HG03442 (cell line): ENCODE measurements at regions not wholly inside any gene's neighbourhood (a gene's known extent, or its start where the extent isn't known, plus 50 kb on each side); places are given as distances from the start of the nearest gene placed in this dataset.
"Not testable (repeated sequence)": the region's sequence is repeated elsewhere in the genome, so short reads cannot be mapped to it uniquely, and the experiment has no call there.

Experiments used
- ATAC-seq: cut with Tn5 transposase; IDR thresholded peaks from one replicate; pipeline ENCODE4 v1.9.1; 2021; ENCODE audit warnings: mild to moderate bottlenecking, moderate library complexity; ENCODE audit not compliant: unreplicated experiment

GRCh38 chr14:84074626-84075025 lies 1455.3 kb upstream of the FLRT2 start:
- ATAC-seq: no peak

- ATAC-seq: no peak
Observed at GRCh38 chr14:84080944-84081343, 1449.0 kb upstream of the FLRT2 start.

GRCh38 chr14:84084056-84084630 lies 1445.8 kb upstream of the FLRT2 start:
- no peak for ATAC-seq

DNA sequence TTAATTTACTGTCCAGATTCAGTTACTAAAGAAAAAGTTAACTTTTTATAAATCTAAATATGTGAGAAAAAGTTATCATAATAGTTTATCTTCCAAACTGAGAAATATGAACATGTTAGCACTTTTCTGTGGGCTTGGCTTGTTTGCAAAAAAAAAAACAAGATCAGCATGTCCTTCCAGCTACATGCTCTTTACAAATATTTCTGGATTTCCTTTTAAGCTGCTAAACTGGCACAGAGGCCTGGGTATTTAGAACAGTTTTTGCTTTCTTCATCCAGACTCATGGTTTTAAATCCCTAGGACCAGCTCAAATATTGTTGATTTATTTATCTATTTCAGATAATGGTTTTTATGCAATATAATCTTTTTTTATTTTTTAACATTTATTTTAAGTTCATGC lies 1444.5 kb upstream of the FLRT2 start:
- no peak for ATAC-seq

GRCh38 chr14:84086714-84087113 lies 1443.2 kb upstream of the FLRT2 start:
- ATAC-seq: no peak

GRCh38 chr14:84087986-84088531 lies 1441.9 kb upstream of the FLRT2 start:
- no peak for ATAC-seq

GRCh38 chr14:84090837-84091236 lies 1439.1 kb upstream of the FLRT2 start:
- no peak for ATAC-seq

DNA sequence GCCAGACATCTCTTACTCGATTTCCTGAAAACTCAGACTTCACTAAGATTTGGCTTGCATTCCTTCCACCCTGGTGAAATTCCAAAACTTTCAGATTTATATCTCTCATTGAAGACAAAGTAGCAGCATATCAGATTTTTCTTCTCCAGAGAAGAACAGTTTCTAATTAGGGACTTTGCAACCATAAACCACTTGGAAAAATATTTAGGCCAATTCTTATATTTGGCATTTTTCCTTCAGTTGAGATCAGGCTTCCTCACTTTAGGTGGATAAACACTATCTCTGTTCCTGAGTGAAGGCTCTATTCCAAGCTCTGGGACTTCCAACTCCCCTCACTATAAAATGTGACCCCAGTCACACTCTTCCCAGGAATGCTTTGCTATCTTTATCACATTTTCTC lies 1434.3 kb upstream of the FLRT2 start:
- ATAC-seq: no peak

- no peak for ATAC-seq
Observed at GRCh38 chr14:84098261-84098660, 1431.7 kb upstream of the FLRT2 start.

GRCh38 chr14:84099560-84099959 lies 1430.4 kb upstream of the FLRT2 start:
- ATAC-seq: not testable (repeated sequence)

DNA sequence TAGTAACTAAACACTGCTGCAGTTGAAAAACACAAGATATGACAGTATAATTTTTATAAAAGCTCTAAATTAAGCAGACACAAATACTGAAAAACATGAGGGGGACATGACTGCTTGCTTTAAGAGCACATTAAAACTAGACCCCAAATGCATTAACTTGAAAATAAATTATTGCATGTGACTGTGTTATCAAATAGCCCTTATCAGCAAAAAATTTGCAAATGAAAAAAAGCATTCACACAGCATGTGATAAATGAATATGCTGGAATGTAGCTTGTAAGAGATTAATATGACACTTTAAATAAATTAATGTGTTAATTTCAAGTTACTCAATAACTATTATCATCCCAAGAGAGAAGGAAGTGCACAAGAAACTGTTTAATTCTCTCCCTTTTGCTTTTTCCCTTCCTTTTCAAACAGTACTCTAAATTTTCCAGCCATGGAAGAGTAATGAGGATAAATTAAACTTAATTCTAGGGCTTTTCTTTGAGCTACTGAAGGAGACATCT lies 1422.1 kb upstream of the FLRT2 start:
- ATAC-seq: no peak

- ATAC-seq: no peak
Observed at GRCh38 chr14:84108746-84109457, 1421.0 kb upstream of the FLRT2 start.

GRCh38 chr14:84112589-84112988 lies 1417.4 kb upstream of the FLRT2 start:
- ATAC-seq: no peak

DNA sequence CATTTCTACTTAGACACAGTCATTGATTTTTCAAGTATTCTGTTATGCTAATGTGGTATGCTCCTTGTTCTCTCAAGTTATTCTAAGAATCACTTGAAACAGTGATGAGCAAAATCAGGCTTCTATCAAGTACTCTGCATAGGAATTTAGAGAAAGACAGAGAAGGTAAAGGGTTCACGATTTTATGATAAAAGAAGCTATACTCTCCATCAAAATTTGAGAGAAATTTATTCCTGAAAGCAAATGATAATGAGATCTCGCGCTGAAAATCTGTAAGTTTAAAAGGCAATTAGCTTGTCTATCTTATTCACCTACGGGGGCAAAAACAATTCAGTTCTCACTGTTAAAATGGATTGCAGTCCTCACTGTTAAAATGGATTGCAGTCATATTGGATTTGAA lies 1404.3 kb upstream of the FLRT2 start:
- ATAC-seq: no peak

GRCh38 chr14:84127495-84127894 lies 1402.4 kb upstream of the FLRT2 start:
- no peak for ATAC-seq

DNA sequence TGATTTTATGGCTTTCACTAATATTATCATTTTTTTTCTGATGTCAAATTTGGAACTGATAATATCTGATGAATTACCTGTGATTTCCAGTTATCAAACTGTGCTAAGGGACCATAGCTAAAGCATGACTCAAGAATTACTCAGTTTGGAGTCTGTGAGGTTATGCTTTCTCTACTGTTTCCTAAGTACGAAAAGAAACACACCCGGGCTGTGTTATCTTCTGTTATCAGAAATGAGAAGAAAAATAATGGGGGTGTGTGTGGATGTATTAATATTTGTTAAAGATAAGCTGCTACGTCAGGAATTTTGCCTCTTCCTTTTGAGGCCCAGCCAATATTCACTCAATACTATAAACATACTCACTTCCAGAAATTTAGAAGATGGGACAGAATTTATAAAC lies 1401.9 kb upstream of the FLRT2 start:
- ATAC-seq: no peak

GRCh38 chr14:84129007-84129406 lies 1400.9 kb upstream of the FLRT2 start:
- no peak for ATAC-seq

DNA sequence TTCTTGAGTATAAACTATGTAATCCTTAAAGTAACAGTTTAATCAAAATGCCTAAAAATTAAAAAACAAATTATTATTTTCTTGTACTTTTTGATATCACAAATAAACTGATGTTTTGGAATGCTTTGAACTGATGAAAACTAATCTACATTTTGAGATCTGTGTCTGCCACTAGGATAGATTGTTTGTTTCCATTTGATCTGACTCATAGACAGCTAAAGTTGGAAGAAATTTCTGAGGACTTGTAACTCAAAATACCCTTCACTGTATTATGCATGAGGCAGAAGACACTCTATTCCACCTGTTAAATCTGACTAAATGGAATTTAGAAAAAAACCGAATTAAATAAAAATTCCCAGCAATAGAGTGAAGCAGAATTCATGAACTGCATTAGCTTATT lies 1400.0 kb upstream of the FLRT2 start:
- no peak for ATAC-seq

GRCh38 chr14:84131924-84132323 lies 1398.0 kb upstream of the FLRT2 start:
- ATAC-seq: no peak

- no peak for ATAC-seq
Observed at GRCh38 chr14:84144166-84144565, 1385.8 kb upstream of the FLRT2 start.

DNA sequence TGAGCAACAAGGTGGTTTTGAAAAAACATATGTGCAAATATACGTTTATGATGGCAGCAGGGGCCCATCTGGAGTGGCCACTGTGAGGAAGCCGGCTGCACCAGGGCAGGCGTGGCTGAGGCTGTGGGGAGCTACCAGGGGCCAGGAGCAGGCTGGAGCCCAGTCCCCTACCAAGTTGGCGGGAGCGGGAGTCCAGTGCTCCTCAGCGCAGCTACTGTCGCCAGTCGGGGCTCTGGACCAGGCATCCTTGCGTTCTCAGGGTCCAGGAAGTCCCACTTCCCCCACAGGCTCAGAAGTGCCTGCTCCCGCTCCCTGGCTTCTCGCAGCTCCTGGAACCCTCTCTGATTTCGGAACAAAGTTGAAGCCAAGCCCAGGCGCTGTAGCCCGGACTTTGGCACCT lies 1377.5 kb upstream of the FLRT2 start:
- no peak for ATAC-seq

DNA sequence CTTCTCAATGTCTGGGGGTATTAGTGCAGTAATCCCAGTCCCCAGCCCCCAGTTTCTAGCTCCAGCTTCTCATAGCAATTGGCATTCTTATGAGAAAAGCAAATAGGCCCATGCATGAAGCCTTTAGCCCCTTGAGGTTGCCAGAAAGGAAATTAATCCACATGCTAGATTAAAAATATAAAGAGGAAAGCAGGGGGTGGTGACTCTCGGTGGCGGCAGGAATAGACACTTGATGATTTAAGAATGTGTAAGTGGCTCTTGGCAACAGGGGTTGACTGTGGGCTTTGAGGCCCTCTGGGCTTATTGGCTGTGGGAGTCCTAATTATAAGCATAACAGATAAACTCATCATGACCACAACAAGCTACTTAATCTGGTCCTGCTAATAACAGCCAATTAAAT lies 1367.3 kb upstream of the FLRT2 start:
- ATAC-seq: no peak
